Sigmoid colon (tissue), 4 donors: ENCODE measurements at regions not wholly inside any gene's neighbourhood (a gene's known extent, or its start where the extent isn't known, plus 50 kb on each side); places are given as distances from the start of the nearest gene placed in this dataset.
"Not testable (repeated sequence)": the region's sequence is repeated elsewhere in the genome, so short reads cannot be mapped to it uniquely, and the experiment has no call there.

Experiments
- CTCF ChIP-seq, 4 experiments: fragments of 450-650 bp in 3 of 4; fragments of 200-600 bp in 1 of 4; IDR thresholded peaks; one replicate each; pipeline ENCODE4 v1.5.1; 2016 to 2019; ENCODE audit warnings: antibody characterized with exemption in 4 of 4, mild to moderate bottlenecking in 3 of 4, moderate library complexity in 2 of 4
- EP300 ChIP-seq, 4 donors: sonication (generic); formaldehyde crosslinking; IDR thresholded peaks; one replicate each; pipeline ENCODE4 v1.6.1; 2017; ENCODE audit warnings: antibody characterized with exemption in 4 of 4
- POLR2A ChIP-seq, 2 donors: fragments of 450-650 bp; IDR thresholded peaks; one replicate each; pipeline ENCODE4 v1.6.1; 2016; ENCODE audit warnings: antibody characterized with exemption in 2 of 2, mild to moderate bottlenecking in 2 of 2, moderate library complexity in 2 of 2
- POLR2AphosphoS5 ChIP-seq, 4 donors: sonication (generic); formaldehyde crosslinking; IDR thresholded peaks; one replicate each; pipeline ENCODE4 v1.6.1; 2017; ENCODE audit warnings: antibody characterized with exemption in 4 of 4

- not testable (repeated sequence) for TF ChIP-seq CTCF, POLR2A, EP300, POLR2AphosphoS5 (IDR thresholded peaks at IDR 0.05)
Observed at GRCh38 chr12:31183107-31183506, 109.4 kb downstream of the DDX11 start.
